Activated B cell treated with CpG ODN at 0.5 μM for 24 hours (primary cell): ENCODE measurements at regions not wholly inside any gene's neighbourhood (a gene's known extent, or its start where the extent isn't known, plus 50 kb on each side); places are given as distances from the start of the nearest gene placed in this dataset.

Source experiments
- ATAC-seq: fragments of 200-7000 bp; cut with Tn5 transposase; one replicate; pipeline ENCODE4 v1.10.0; 2021; ENCODE audit warnings: low read depth, mild to moderate bottlenecking, moderate library complexity
- CTCF ChIA-PET: fragments of 350-600 bp; sonication (Branson Sonifier 250); formaldehyde crosslinking; loops from one replicate; lab custom pipeline; 2021; ENCODE audit warnings: antibody characterized with exemption; lab: Charles Lee
- POLR2A ChIA-PET: fragments of 350-600 bp; sonication (Branson Sonifier 250); formaldehyde crosslinking; loops from one replicate; lab custom pipeline; 2021; ENCODE audit warnings: antibody characterized with exemption; lab: Charles Lee
- DNase-seq: peaks from one replicate; pipeline ENCODE4 v3.0.0; 2022
- H3K27ac Mint-ChIP-seq: one replicate; pipeline ENCODE4 v1.8.0; 2020; ENCODE audit warnings: mixed read lengths
- H3K27me3 Mint-ChIP-seq: one replicate; pipeline ENCODE4 v1.8.0; 2021; ENCODE audit warnings: mixed read lengths
- H3K36me3 Mint-ChIP-seq: one replicate; pipeline ENCODE4 v1.8.0; 2021; ENCODE audit warnings: low read depth, mixed read lengths
- H3K4me1 Mint-ChIP-seq: one replicate; pipeline ENCODE4 v1.8.0; 2021; ENCODE audit warnings: mixed read lengths
- H3K4me3 Mint-ChIP-seq: one replicate; pipeline ENCODE4 v1.8.0; 2020; ENCODE audit warnings: mild to moderate bottlenecking, mixed read lengths
- H3K9me3 Mint-ChIP-seq: one replicate; pipeline ENCODE4 v1.8.0; 2020; ENCODE audit warnings: mixed read lengths
- CTCF ChIP-seq: fragments of 200-600 bp; IDR thresholded peaks from one replicate; pipeline ENCODE4 v1.8.0; 2022; ENCODE audit warnings: antibody characterized with exemption, mild to moderate bottlenecking
- intact Hi-C: fragments of 100-400 bp; cut with micrococcal nuclease; formaldehyde crosslinking; loops from one replicate; pipeline ENCODE4 v1.15.1; 2024

- no peak for DNase-seq
- ATAC-seq = no peak
- no peaks in the 10 kb centered on the region for H3K9me3 Mint-ChIP-seq
- H3K36me3 Mint-ChIP-seq = no peaks in the 10 kb centered on the region
- H3K27ac Mint-ChIP-seq = no peak overlapping the region
- H3K4me3 Mint-ChIP-seq = no peak overlapping the region
- POLR2A ChIA-PET = no interaction called here
- H3K4me1 Mint-ChIP-seq = no peaks in the 10 kb centered on the region
- intact Hi-C loops = no loop called here
- TF ChIP-seq CTCF = no peak
- CTCF ChIA-PET = no interaction called here
- H3K27me3 Mint-ChIP-seq = no peaks in the 10 kb centered on the region
Measured at GRCh38 chr12:60399064-60399463, 803.2 kb downstream of the SLC16A7 start.

GRCh38 chr12:60402996-60403395, 807.2 kb downstream of the SLC16A7 start:
- H3K27ac Mint-ChIP-seq = no peak overlapping the region
- DNase-seq (no peak), ATAC-seq (no peak)
- no peak for TF ChIP-seq CTCF
- ChIA-PET CTCF (no interaction called here), POLR2A (no interaction called here)
- H3K36me3 Mint-ChIP-seq = no peaks in the 10 kb centered on the region
- intact Hi-C loops = no loop called here
- no peak overlapping the region for H3K4me3 Mint-ChIP-seq
- no peaks in the 10 kb centered on the region for H3K4me1 Mint-ChIP-seq
- H3K27me3 Mint-ChIP-seq = no peaks in the 10 kb centered on the region
- H3K9me3 Mint-ChIP-seq = no peaks in the 10 kb centered on the region

- intact Hi-C loops = no loop called here
- POLR2A ChIA-PET = no interaction called here
- Mint-ChIP-seq H3K27me3 (no peaks in the 10 kb centered on the region), H3K4me1 (no peaks in the 10 kb centered on the region), H3K27ac (no peak overlapping the region), H3K4me3 (no peak overlapping the region), H3K9me3 (peaks cover 15% of the 10 kb centered on the region), H3K36me3 (no peaks in the 10 kb centered on the region)
- DNase-seq (no peak), ATAC-seq (no peak)
- CTCF ChIA-PET = no interaction called here
- no peak for TF ChIP-seq CTCF
Measured at GRCh38 chr12:60415351-60415750, 819.5 kb downstream of the SLC16A7 start.

- H3K4me1 Mint-ChIP-seq = no peaks in the 10 kb centered on the region
- ChIA-PET CTCF (no interaction called here), POLR2A (no interaction called here)
- H3K9me3 Mint-ChIP-seq = peaks cover 13% of the 10 kb centered on the region
- H3K27ac Mint-ChIP-seq = no peak overlapping the region
- intact Hi-C loops = no loop called here
- no peaks in the 10 kb centered on the region for H3K27me3 Mint-ChIP-seq
- ATAC-seq = no peak
- H3K4me3 Mint-ChIP-seq = no peak overlapping the region
- no peak for DNase-seq
- TF ChIP-seq CTCF = no peak
- no peaks in the 10 kb centered on the region for H3K36me3 Mint-ChIP-seq
Measured at GRCh38 chr12:60419986-60420385, 824.2 kb downstream of the SLC16A7 start.

- no peak for TF ChIP-seq CTCF
- Mint-ChIP-seq H3K4me1 (no peaks in the 10 kb centered on the region), H3K9me3 (peaks cover 7% of the 10 kb centered on the region), H3K27me3 (no peaks in the 10 kb centered on the region), H3K27ac (no peak overlapping the region), H3K4me3 (no peak overlapping the region), H3K36me3 (no peaks in the 10 kb centered on the region)
- intact Hi-C loops = no loop called here
- ChIA-PET CTCF (no interaction called here), POLR2A (no interaction called here)
- ATAC-seq (no peak), DNase-seq (no peak)
Measured at GRCh38 chr12:60421741-60422140, 825.9 kb downstream of the SLC16A7 start.
